NT2/D1 (cell line): ENCODE measurements at regions not wholly inside any gene's neighbourhood (a gene's known extent, or its start where the extent isn't known, plus 50 kb on each side); places are given as distances from the start of the nearest gene placed in this dataset.

ENCODE experiments used
- SUZ12 ChIP-seq: IDR thresholded peaks from 2 replicates; pipeline ENCODE4 v1.6.1; 2011; ENCODE audit not compliant: insufficient read length, insufficient read depth; ENCODE audit errors: extremely low read depth
- YY1 ChIP-seq: IDR thresholded peaks from 2 replicates; pipeline ENCODE4 v1.6.1; 2011; ENCODE audit not compliant: insufficient read length, insufficient read depth
- ZNF274 ChIP-seq: IDR thresholded peaks from 2 replicates; pipeline ENCODE4 v1.6.1; 2011; ENCODE audit warnings: mild to moderate bottlenecking, low read depth, low read length

DNA sequence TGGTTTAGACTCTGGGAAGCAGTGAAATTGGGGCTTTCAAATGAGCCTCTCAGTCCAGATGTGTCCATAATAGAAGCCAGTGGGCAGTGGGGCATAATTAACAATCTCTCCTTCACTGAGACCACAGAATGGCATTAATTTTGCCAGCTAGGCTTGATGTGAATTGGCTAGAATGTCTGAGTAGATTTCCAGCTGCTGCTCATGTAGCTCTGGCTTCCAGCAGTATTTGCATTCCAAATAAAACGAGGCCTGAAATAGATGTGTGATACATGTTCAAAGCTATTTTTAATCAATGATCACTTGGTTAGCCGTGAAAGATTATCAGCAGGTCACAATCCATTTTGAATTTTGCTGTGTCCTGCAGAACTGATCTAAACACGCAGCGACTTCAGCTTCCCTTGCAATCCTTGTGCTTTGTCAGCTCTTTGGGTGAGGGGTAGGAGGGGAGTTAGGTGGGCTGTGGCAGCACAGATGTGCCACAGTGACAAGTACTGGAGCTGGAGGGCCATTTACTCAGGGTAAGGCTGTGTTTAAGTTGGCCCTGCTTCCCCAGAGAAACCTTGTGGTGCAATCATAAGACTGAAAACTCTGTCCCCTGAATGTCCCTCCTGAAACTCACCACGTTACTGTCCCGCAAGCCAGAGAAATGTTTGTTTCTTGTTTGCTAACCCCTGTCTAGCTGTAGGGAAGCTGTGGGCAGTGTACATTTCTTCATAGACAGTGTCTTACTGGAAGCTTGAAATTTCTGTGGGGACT is 56.9 kb upstream of the TMEM178A start:
- no peak for TF ChIP-seq YY1
- no peak for TF ChIP-seq ZNF274
- TF ChIP-seq SUZ12 = no peak
